ENCODE measurements at regions not wholly inside any gene's neighbourhood (a gene's known extent, or its start where the extent isn't known, plus 50 kb on each side); places are given as distances from the start of the nearest gene placed in this dataset.
A peak's percentile ranks its signal among the peaks of the same experiment; 100 is the strongest.

- DNase-seq (ENCODE audit: low read depth), result peak; percentile 82
- TF ChIP-seq CTCF (IDR thresholded peaks at IDR 0.05; ENCODE audit: insufficient read depth, low read length), result no peak
- H3K4me3 ChIP-seq (ENCODE audit: low read depth, low read length), result no peak overlapping the region
These were observed 438.9 kb downstream of the GRXCR1 start for GRCh38 chr4:43331226-43332051.

GRCh38 chr4:43332052-43332425 lies 439.5 kb downstream of the GRXCR1 start:
- H3K4me3 ChIP-seq (ENCODE audit: low read depth, low read length), result no peak overlapping the region
- TF ChIP-seq CTCF (IDR thresholded peaks at IDR 0.05; ENCODE audit: insufficient read depth, low read length), result no peak
- no peak for DNase-seq (ENCODE audit: low read depth)

- no peak overlapping the region for H3K4me3 ChIP-seq (ENCODE audit: low read depth, low read length)
- peak; percentile 56 for DNase-seq (ENCODE audit: low read depth)
- TF ChIP-seq CTCF (IDR thresholded peaks at IDR 0.05; ENCODE audit: insufficient read depth, low read length), result no peak
These were observed 445.2 kb downstream of the GRXCR1 start for GRCh38 chr4:43337707-43338106.

GRCh38 chr4:43339435-43339834 lies 446.9 kb downstream of the GRXCR1 start:
- peak; percentile 80 for DNase-seq (ENCODE audit: low read depth)
- no peak overlapping the region for H3K4me3 ChIP-seq (ENCODE audit: low read depth, low read length)
- TF ChIP-seq CTCF (IDR thresholded peaks at IDR 0.05; ENCODE audit: insufficient read depth, low read length), result no peak

- DNase-seq (ENCODE audit: low read depth), result peak; percentile 45
- H3K4me3 ChIP-seq (ENCODE audit: low read depth, low read length), result no peak overlapping the region
- no peak for TF ChIP-seq CTCF (IDR thresholded peaks at IDR 0.05; ENCODE audit: insufficient read depth, low read length)
These were observed 449.2 kb downstream of the GRXCR1 start for GRCh38 chr4:43341741-43342140.

GRCh38 chr4:43343298-43343697 lies 450.8 kb downstream of the GRXCR1 start:
- TF ChIP-seq CTCF (IDR thresholded peaks at IDR 0.05; ENCODE audit: insufficient read depth, low read length), result no peak
- no peak for DNase-seq (ENCODE audit: low read depth)
- no peak overlapping the region for H3K4me3 ChIP-seq (ENCODE audit: low read depth, low read length)
